ENCODE measurements at regions not wholly inside any gene's neighbourhood (a gene's known extent, or its start where the extent isn't known, plus 50 kb on each side); places are given as distances from the start of the nearest gene placed in this dataset.
"Not testable (repeated sequence)": the region's sequence is repeated elsewhere in the genome, so short reads cannot be mapped to it uniquely, and the experiment has no call there.

- H3K4me3 ChIP-seq (ENCODE audit: low read depth, low read length): no peak overlapping the region
- no peaks in the 10 kb centered on the region for H3K36me3 ChIP-seq
- H3K4me1 ChIP-seq: 0 out of 2 replicates have a peak, but pooled peaks cover 3% of the 10 kb centered on the region
- no peak for TF ChIP-seq CTCF (IDR thresholded peaks at IDR 0.05; ENCODE audit: low read depth, low read length)
- no peaks in the 10 kb centered on the region for H3K9me3 ChIP-seq
- DNase-seq: no peak
- H3K27me3 ChIP-seq: no peaks in the 10 kb centered on the region
These were observed 247.8 kb downstream of the TDRD15 start for GRCh38 chr2:21371499-21372003.

GRCh38 chr2:21372654-21373053, 248.9 kb downstream of the TDRD15 start:
- DNase-seq: peak; percentile 58
- 0 out of 2 replicates have a peak, but pooled peaks cover 3% of the 10 kb centered on the region for H3K4me1 ChIP-seq
- no peak overlapping the region for H3K4me3 ChIP-seq (ENCODE audit: low read depth, low read length)
- no peaks in the 10 kb centered on the region for H3K27me3 ChIP-seq
- H3K36me3 ChIP-seq: no peaks in the 10 kb centered on the region
- peak; percentile 85 for TF ChIP-seq CTCF (IDR thresholded peaks at IDR 0.05; ENCODE audit: low read depth, low read length)
- no peaks in the 10 kb centered on the region for H3K9me3 ChIP-seq

- DNase-seq: no peak
These were observed 253.1 kb downstream of the TDRD15 start for GRCh38 chr2:21376864-21377263.

GRCh38 chr2:21379140-21379539, 255.4 kb downstream of the TDRD15 start:
- H3K9me3 ChIP-seq: no peaks in the 10 kb centered on the region
- H3K4me1 ChIP-seq: peaks cover 3% of the 10 kb centered on the region; the same call in 1 of the 2 replicates
- no peak for TF ChIP-seq CTCF (IDR thresholded peaks at IDR 0.05; ENCODE audit: low read depth, low read length)
- H3K4me3 ChIP-seq (ENCODE audit: low read depth, low read length): no peak overlapping the region
- DNase-seq: no peak
- no peaks in the 10 kb centered on the region for H3K36me3 ChIP-seq
- no peaks in the 10 kb centered on the region for H3K27me3 ChIP-seq

More at GRCh38 chr2:21376864-21377263, 253.1 kb downstream of the TDRD15 start:
- no peaks in the 10 kb centered on the region for H3K36me3 ChIP-seq
- peaks cover 3% of the 10 kb centered on the region; the same call in 1 of the 2 replicates for H3K4me1 ChIP-seq
- no peak overlapping the region for H3K4me3 ChIP-seq (ENCODE audit: low read depth, low read length)
- H3K27me3 ChIP-seq: no peaks in the 10 kb centered on the region
- H3K9me3 ChIP-seq: no peaks in the 10 kb centered on the region
- TF ChIP-seq CTCF (IDR thresholded peaks at IDR 0.05; ENCODE audit: low read depth, low read length): no peak

GRCh38 chr2:21379668-21380067, 255.9 kb downstream of the TDRD15 start:
- not testable (repeated sequence) for H3K4me1 ChIP-seq; H3K9me3 ChIP-seq; DNase-seq; H3K4me3 ChIP-seq (ENCODE audit: low read depth, low read length); H3K27me3 ChIP-seq; H3K36me3 ChIP-seq

GRCh38 chr2:21381421-21381820, 257.7 kb downstream of the TDRD15 start:
- Histone ChIP-seq H3K4me3 (ENCODE audit: low read depth, low read length) (no peak overlapping the region), H3K27me3 (no peaks in the 10 kb centered on the region), H3K36me3 (no peaks in the 10 kb centered on the region), H3K9me3 (no peaks in the 10 kb centered on the region), H3K4me1 (no peaks in the 10 kb centered on the region; the same call in 1 of the 2 replicates)
- DNase-seq: no peak
- TF ChIP-seq CTCF (IDR thresholded peaks at IDR 0.05; ENCODE audit: low read depth, low read length): no peak

All from BE2C (cell line).